Lung (tissue), 11 donors: ENCODE measurements at regions not wholly inside any gene's neighbourhood (a gene's known extent, or its start where the extent isn't known, plus 50 kb on each side); places are given as distances from the start of the nearest gene placed in this dataset.

Experiments used
- ATAC-seq: fragments of 200-7000 bp; cut with Tn5 transposase; one replicate; pipeline ENCODE4 v1.9.1; 2020; ENCODE audit warnings: moderate number of reproducible peaks; ENCODE audit not compliant: insufficient read depth, low FRiP score
- DNase-seq, 3 donors: peaks; one replicate each; pipeline ENCODE4 v3.0.0-alpha.2; 2013 to 2017
- H3K27ac ChIP-seq, 2 donors: one replicate each; pipeline ENCODE4 v1.5.1; 2013; ENCODE audit warnings: mild to moderate bottlenecking in 2 of 2, moderate library complexity in 2 of 2, control low read depth in 1 of 2, inconsistent platforms in 1 of 2, low read depth in 1 of 2, low read length in 1 of 2
- H3K27me3 ChIP-seq, 3 donors: one replicate each; pipeline ENCODE4 v1.5.1; 2013; ENCODE audit warnings: low read length in 2 of 3; ENCODE audit not compliant: control insufficient read depth in 3 of 3, insufficient read depth in 3 of 3
- H3K36me3 ChIP-seq, 4 donors: one replicate each; pipeline ENCODE4 v1.5.1; 2013; ENCODE audit warnings: low read length in 4 of 4, mild to moderate bottlenecking in 1 of 4, moderate library complexity in 1 of 4; ENCODE audit not compliant: control insufficient read depth in 4 of 4, insufficient read depth in 4 of 4
- H3K4me1 ChIP-seq, 5 donors: one replicate each; pipeline ENCODE4 v1.5.1; 2013; ENCODE audit warnings: low read length in 5 of 5, mild to moderate bottlenecking in 2 of 5, moderate library complexity in 1 of 5; ENCODE audit not compliant: control insufficient read depth in 5 of 5, insufficient read depth in 5 of 5
- H3K4me3 ChIP-seq: one replicate; pipeline ENCODE4 v1.5.1; 2013; ENCODE audit warnings: mild to moderate bottlenecking, control low read depth, moderate library complexity
- H3K9ac ChIP-seq, 2 donors: one replicate each; pipeline ENCODE4 v1.5.1; 2013; ENCODE audit warnings: low read length in 2 of 2, control low read depth in 1 of 2; ENCODE audit not compliant: insufficient read depth in 1 of 2
- H3K9me3 ChIP-seq, 4 donors: one replicate each; pipeline ENCODE4 v1.5.1; 2013; ENCODE audit warnings: low read length in 3 of 4, mild to moderate bottlenecking in 1 of 4, moderate library complexity in 1 of 4; ENCODE audit not compliant: control insufficient read depth in 4 of 4, insufficient read depth in 3 of 4
- WGBS, 2 donors: extraction: QIAGEN DNeasy Blood & Tissue Kit; methylation state at CpG; one replicate each; pipeline ENCODE4 v1.1.7; 2013; 5-methylcytosine and 5-hydroxymethylcytosine counted together
- TF ChIP-seq, protein P1 (sequence below): IDR thresholded peaks from 2 replicates; pipeline ENCODE4 v1.5.1; 2012; ENCODE audit warnings: mild to moderate bottlenecking; ENCODE audit errors: control extremely low read depth, extremely low read depth
- donor health status: control.
- donor health status: control.
- donor health status: Bipolar disorder and iron deficiency.
- donor health status: healthy.
- donor health status: DM: yes; HTN: yes; CAD: no.

- DNase-seq (peak in 1 of 3 donors; percentile 4), ATAC-seq (no peak)
- H3K9ac ChIP-seq: no peak overlapping the region
- WGBS, 2 donors: 88 to 93% methylated on average over 5 of the region's 5 CpGs
- TF ChIP-seq, protein P1, sequence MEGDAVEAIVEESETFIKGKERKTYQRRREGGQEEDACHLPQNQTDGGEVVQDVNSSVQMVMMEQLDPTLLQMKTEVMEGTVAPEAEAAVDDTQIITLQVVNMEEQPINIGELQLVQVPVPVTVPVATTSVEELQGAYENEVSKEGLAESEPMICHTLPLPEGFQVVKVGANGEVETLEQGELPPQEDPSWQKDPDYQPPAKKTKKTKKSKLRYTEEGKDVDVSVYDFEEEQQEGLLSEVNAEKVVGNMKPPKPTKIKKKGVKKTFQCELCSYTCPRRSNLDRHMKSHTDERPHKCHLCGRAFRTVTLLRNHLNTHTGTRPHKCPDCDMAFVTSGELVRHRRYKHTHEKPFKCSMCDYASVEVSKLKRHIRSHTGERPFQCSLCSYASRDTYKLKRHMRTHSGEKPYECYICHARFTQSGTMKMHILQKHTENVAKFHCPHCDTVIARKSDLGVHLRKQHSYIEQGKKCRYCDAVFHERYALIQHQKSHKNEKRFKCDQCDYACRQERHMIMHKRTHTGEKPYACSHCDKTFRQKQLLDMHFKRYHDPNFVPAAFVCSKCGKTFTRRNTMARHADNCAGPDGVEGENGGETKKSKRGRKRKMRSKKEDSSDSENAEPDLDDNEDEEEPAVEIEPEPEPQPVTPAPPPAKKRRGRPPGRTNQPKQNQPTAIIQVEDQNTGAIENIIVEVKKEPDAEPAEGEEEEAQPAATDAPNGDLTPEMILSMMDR: no peak
- no peaks in the 10 kb centered on the region for H3K36me3 ChIP-seq
- peaks cover 9 to 30% (median 16%) of the 10 kb centered on the region in 5 donors for H3K4me1 ChIP-seq
- no peaks in the 10 kb centered on the region for H3K27me3 ChIP-seq
- H3K4me3 ChIP-seq: no peak overlapping the region
- H3K27ac ChIP-seq: no peak overlapping the region
- no peaks in the 10 kb centered on the region for H3K9me3 ChIP-seq
These were observed 205.0 kb downstream of the TOMM20 start for GRCh38 chr1:234923626-234924025.

GRCh38 chr1:234922987-234923386, 205.7 kb downstream of the TOMM20 start:
- ATAC-seq: no peak

GRCh38 chr1:234921266-234922062, 207.2 kb downstream of the TOMM20 start:
- no peak overlapping the region for H3K4me3 ChIP-seq
- no peaks in the 10 kb centered on the region for H3K36me3 ChIP-seq
- H3K9me3 ChIP-seq: no peaks in the 10 kb centered on the region
- H3K27me3 ChIP-seq: no peaks in the 10 kb centered on the region
- peak; percentile 28 to 60 (median 43) for DNase-seq
- peak overlapping the region; percentile 62 for H3K27ac ChIP-seq
- H3K9ac ChIP-seq: no peak overlapping the region
- TF ChIP-seq, protein P1: no peak
- no peak for ATAC-seq
- H3K4me1 ChIP-seq: peaks cover 10 to 41% (median 22%) of the 10 kb centered on the region in 5 donors
- WGBS, 2 donors: 46 to 75% methylated on average over 14 of the region's 14 CpGs

More at GRCh38 chr1:234922987-234923386, 205.7 kb downstream of the TOMM20 start:
- H3K36me3 ChIP-seq: no peaks in the 10 kb centered on the region
- peaks cover 10 to 36% (median 22%) of the 10 kb centered on the region in 5 donors for H3K4me1 ChIP-seq
- no peak for DNase-seq
- TF ChIP-seq, protein P1: no peak
- no peak overlapping the region for H3K9ac ChIP-seq
- H3K9me3 ChIP-seq: no peaks in the 10 kb centered on the region
- H3K27ac ChIP-seq: no peak overlapping the region
- no peaks in the 10 kb centered on the region for H3K27me3 ChIP-seq
- 97 to 98% methylated on average over 6 of the region's 6 CpGs for WGBS, 2 donors
- no peak overlapping the region for H3K4me3 ChIP-seq
